Chondrocyte (in vitro differentiated cells): ENCODE measurements at regions not wholly inside any gene's neighbourhood (a gene's known extent, or its start where the extent isn't known, plus 50 kb on each side); places are given as distances from the start of the nearest gene placed in this dataset.

Experiments used
- DNase-seq: peaks from one replicate; pipeline ENCODE4 v3.0.0; 2021; ENCODE audit warnings: mixed read lengths, low spot score
- H3K27ac Mint-ChIP-seq: one replicate; pipeline ENCODE4 v1.8.0; 2021; ENCODE audit warnings: mild to moderate bottlenecking, moderate library complexity, mixed read lengths; ENCODE audit not compliant: unreplicated experiment
- H3K27me3 Mint-ChIP-seq: 2 replicates; pipeline ENCODE4 v1.8.0; 2021; ENCODE audit warnings: low read depth, mixed read lengths
- H3K36me3 Mint-ChIP-seq: 2 replicates; pipeline ENCODE4 v1.8.0; 2021; ENCODE audit warnings: low read depth, mixed read lengths
- H3K4me1 Mint-ChIP-seq: 2 replicates; pipeline ENCODE4 v1.8.0; 2021; ENCODE audit warnings: low read depth, mild to moderate bottlenecking, mixed read lengths
- H3K4me3 Mint-ChIP-seq: one replicate; pipeline ENCODE4 v1.8.0; 2021; ENCODE audit warnings: mild to moderate bottlenecking, moderate library complexity, mixed read lengths; ENCODE audit not compliant: unreplicated experiment
- H3K9me3 Mint-ChIP-seq: 2 replicates; pipeline ENCODE4 v1.8.0; 2021; ENCODE audit warnings: low read depth, mixed read lengths
- CTCF ChIP-seq: fragments of 200-600 bp; sonication (generic); IDR thresholded peaks from 2 replicates; pipeline ENCODE4 v1.5.0; 2021; ENCODE audit warnings: antibody characterized with exemption, mild to moderate bottlenecking, moderate library complexity

- no peak for TF ChIP-seq CTCF
- no peak overlapping the region for H3K27ac Mint-ChIP-seq
- H3K36me3 Mint-ChIP-seq: no peaks in the 10 kb centered on the region
- no peak for DNase-seq
- no peaks in the 10 kb centered on the region for H3K9me3 Mint-ChIP-seq
- H3K4me3 Mint-ChIP-seq: no peak overlapping the region
- no peaks in the 10 kb centered on the region for H3K27me3 Mint-ChIP-seq
- H3K4me1 Mint-ChIP-seq: peaks cover 54% of the 10 kb centered on the region
Observed at GRCh38 chr6:21772477-21772876, 178.9 kb downstream of the SOX4 start.

GRCh38 chr6:21772884-21773575 lies 179.5 kb downstream of the SOX4 start:
- Mint-ChIP-seq H3K27me3 (no peaks in the 10 kb centered on the region), H3K36me3 (no peaks in the 10 kb centered on the region), H3K4me1 (peaks cover 50% of the 10 kb centered on the region), H3K9me3 (no peaks in the 10 kb centered on the region), H3K27ac (no peak overlapping the region), H3K4me3 (no peak overlapping the region)
- no peak for DNase-seq
- no peak for TF ChIP-seq CTCF

GRCh38 chr6:21773576-21773968 lies 180.0 kb downstream of the SOX4 start:
- Mint-ChIP-seq H3K36me3 (no peaks in the 10 kb centered on the region), H3K27ac (no peak overlapping the region), H3K4me3 (no peak overlapping the region), H3K27me3 (no peaks in the 10 kb centered on the region), H3K9me3 (no peaks in the 10 kb centered on the region), H3K4me1 (peaks cover 45% of the 10 kb centered on the region)
- no peak for DNase-seq
- no peak for TF ChIP-seq CTCF

GRCh38 chr6:21777846-21778245 lies 184.3 kb downstream of the SOX4 start:
- Mint-ChIP-seq H3K4me1 (peaks cover 12% of the 10 kb centered on the region), H3K36me3 (no peaks in the 10 kb centered on the region), H3K4me3 (no peak overlapping the region), H3K27me3 (no peaks in the 10 kb centered on the region), H3K9me3 (no peaks in the 10 kb centered on the region), H3K27ac (no peak overlapping the region)
- no peak for TF ChIP-seq CTCF
- no peak for DNase-seq

- H3K9me3 Mint-ChIP-seq: no peaks in the 10 kb centered on the region
- H3K36me3 Mint-ChIP-seq: no peaks in the 10 kb centered on the region
- DNase-seq: no peak
- no peak overlapping the region for H3K4me3 Mint-ChIP-seq
- no peak overlapping the region for H3K27ac Mint-ChIP-seq
- TF ChIP-seq CTCF: no peak
- H3K27me3 Mint-ChIP-seq: no peaks in the 10 kb centered on the region
- H3K4me1 Mint-ChIP-seq: peaks cover 7% of the 10 kb centered on the region
Observed at GRCh38 chr6:21780141-21780540, 186.6 kb downstream of the SOX4 start.
